Small intestine (tissue), 7 donors: ENCODE measurements at regions not wholly inside any gene's neighbourhood (a gene's known extent, or its start where the extent isn't known, plus 50 kb on each side); places are given as distances from the start of the nearest gene placed in this dataset.
A peak's percentile ranks its signal among the peaks of the same experiment; 100 is the strongest.

Experiments
- DNase-seq, 2 donors: peaks; one replicate each; pipeline versions ENCODE4 v3.0.0 to v3.0.0-alpha.2; 2013
- FAIRE-seq: peaks from 2 replicates; lab custom pipeline; 2012; peaks lifted over from hg19 to GRCh38; lab: Jason Lieb, UNC
- H3K27ac ChIP-seq, 3 donors: one replicate each; pipeline ENCODE4 v1.5.1; 2013; ENCODE audit warnings: low read length in 2 of 3, mild to moderate bottlenecking in 2 of 3, control low read depth in 1 of 3, inconsistent platforms in 1 of 3, low read depth in 1 of 3, moderate library complexity in 1 of 3
- H3K27me3 ChIP-seq, 3 donors: one replicate each; pipeline ENCODE4 v1.6.1; 2013; ENCODE audit warnings: low read length in 3 of 3, inconsistent platforms in 1 of 3; ENCODE audit not compliant: control insufficient read depth in 3 of 3, insufficient read depth in 3 of 3
- H3K36me3 ChIP-seq, 3 donors: one replicate each; pipeline ENCODE4 v1.6.1; 2013; ENCODE audit warnings: low read length in 3 of 3, inconsistent platforms in 1 of 3, low read depth in 1 of 3, mild to moderate bottlenecking in 1 of 3, moderate library complexity in 1 of 3; ENCODE audit not compliant: control insufficient read depth in 3 of 3, insufficient read depth in 2 of 3
- H3K4me1 ChIP-seq, 3 donors: one replicate each; pipeline ENCODE4 v1.6.1; 2013; ENCODE audit warnings: low read length in 2 of 3, inconsistent platforms in 1 of 3, low read depth in 1 of 3, mild to moderate bottlenecking in 1 of 3, moderate library complexity in 1 of 3; ENCODE audit not compliant: control insufficient read depth in 3 of 3, insufficient read depth in 2 of 3
- H3K4me3 ChIP-seq, 3 donors: one replicate each; pipeline ENCODE4 v1.5.1; 2013; ENCODE audit warnings: low read length in 3 of 3, control low read depth in 1 of 3, inconsistent platforms in 1 of 3, low read depth in 1 of 3, mild to moderate bottlenecking in 1 of 3, moderate library complexity in 1 of 3
- H3K9me3 ChIP-seq, 2 donors: one replicate each; pipeline ENCODE4 v1.6.1; 2013; ENCODE audit warnings: low read depth in 1 of 2, low read length in 1 of 2; ENCODE audit not compliant: control insufficient read depth in 2 of 2, insufficient read depth in 1 of 2
- WGBS, 3 donors: extraction: QIAGEN DNeasy Blood & Tissue Kit; methylation state at CpG; one replicate each; pipeline ENCODE4 v1.1.7; 2013; 5-methylcytosine and 5-hydroxymethylcytosine counted together
- donor health status: healthy with polysubstance abuse.
- donor health status: control.
- donor health status: control.
- donor health status: Bipolar disorder and iron deficiency.
- donor health status: healthy.

GRCh38 chr2:5482929-5483331 is 209.3 kb upstream of the SOX11 start:
- DNase-seq (peak in 1 of 2 donors; percentile 17), FAIRE-seq (no peak)
- Histone ChIP-seq H3K4me3 (no peak overlapping the region), H3K9me3 (peaks cover 0 to 6% of the 10 kb centered on the region in 2 donors), H3K4me1 (no peaks in the 10 kb centered on the region), H3K27ac (no peak overlapping the region), H3K27me3 (no peaks in the 10 kb centered on the region), H3K36me3 (no peaks in the 10 kb centered on the region)
- WGBS, 3 donors = 10 to 51% (median 33%) methylated on average over 6 of the region's 6 CpGs

GRCh38 chr2:5484868-5485267 is 207.3 kb upstream of the SOX11 start:
- no peaks in the 10 kb centered on the region for H3K27me3 ChIP-seq
- FAIRE-seq (no peak), DNase-seq (no peak)
- no peaks in the 10 kb centered on the region for H3K36me3 ChIP-seq
- H3K9me3 ChIP-seq = peaks cover 0 to 8% of the 10 kb centered on the region in 2 donors
- 65 to 85% (median 70%) methylated on average over 4 of the region's 4 CpGs for WGBS, 3 donors
- no peak overlapping the region for H3K4me3 ChIP-seq
- H3K27ac ChIP-seq = no peak overlapping the region
- H3K4me1 ChIP-seq = no peaks in the 10 kb centered on the region

- Histone ChIP-seq H3K4me1 (peaks cover 0 to 23% (median 0%) of the 10 kb centered on the region in 3 donors), H3K27ac (peak overlapping the region in 1 of 3 donors; percentile 81), H3K27me3 (no peaks in the 10 kb centered on the region), H3K9me3 (peaks cover 0 to 6% of the 10 kb centered on the region in 2 donors), H3K4me3 (no peak overlapping the region), H3K36me3 (no peaks in the 10 kb centered on the region)
- 15 to 62% (median 31%) methylated on average over 3 of the region's 3 CpGs for WGBS, 3 donors
- FAIRE-seq (no peak), DNase-seq (peak in 1 of 2 donors; percentile 82)
Measured at GRCh38 chr2:5491523-5491922, 200.7 kb upstream of the SOX11 start.

GRCh38 chr2:5493256-5493655 is 198.9 kb upstream of the SOX11 start:
- no peaks in the 10 kb centered on the region for H3K36me3 ChIP-seq
- no peaks in the 10 kb centered on the region for H3K27me3 ChIP-seq
- H3K27ac ChIP-seq = no peak overlapping the region
- H3K9me3 ChIP-seq = peaks cover 0 to 6% of the 10 kb centered on the region in 2 donors
- FAIRE-seq (no peak), DNase-seq (no peak)
- 92 to 95% (median 93%) methylated on average over 17 of the region's 17 CpGs for WGBS, 3 donors
- no peak overlapping the region for H3K4me3 ChIP-seq
- H3K4me1 ChIP-seq = peaks cover 0 to 24% (median 0%) of the 10 kb centered on the region in 3 donors

- Histone ChIP-seq H3K4me3 (no peak overlapping the region), H3K4me1 (peaks cover 0 to 24% (median 0%) of the 10 kb centered on the region in 3 donors), H3K27me3 (no peaks in the 10 kb centered on the region), H3K36me3 (no peaks in the 10 kb centered on the region), H3K9me3 (peaks cover 0 to 5% of the 10 kb centered on the region in 2 donors), H3K27ac (no peak overlapping the region)
- 81 to 88% (median 84%) methylated on average over 8 of the region's 8 CpGs for WGBS, 3 donors
- DNase-seq (no peak), FAIRE-seq (no peak)
Measured at GRCh38 chr2:5494212-5494611, 198.0 kb upstream of the SOX11 start.

GRCh38 chr2:5495586-5495985 is 196.6 kb upstream of the SOX11 start:
- FAIRE-seq = no peak
- WGBS, 3 donors = 32 to 49% (median 44%) methylated on average over 8 of the region's 8 CpGs
- DNase-seq = peak in 1 of 2 donors; percentile 38

GRCh38 chr2:5497874-5498273 is 194.3 kb upstream of the SOX11 start:
- WGBS, 3 donors = 69 to 82% (median 80%) methylated on average over 10 of the region's 10 CpGs

More at GRCh38 chr2:5495586-5495985, 196.6 kb upstream of the SOX11 start:
- no peaks in the 10 kb centered on the region for H3K27me3 ChIP-seq
- peaks cover 0 to 24% (median 0%) of the 10 kb centered on the region in 3 donors for H3K4me1 ChIP-seq
- H3K36me3 ChIP-seq = no peaks in the 10 kb centered on the region
- H3K4me3 ChIP-seq = peak overlapping the region in 1 of 3 donors; percentile 53
- peaks cover 0 to 5% of the 10 kb centered on the region in 2 donors for H3K9me3 ChIP-seq
- H3K27ac ChIP-seq = peak overlapping the region in 1 of 3 donors; percentile 67

GRCh38 chr2:5501807-5502206 is 190.4 kb upstream of the SOX11 start:
- Histone ChIP-seq H3K4me1 (no peaks in the 10 kb centered on the region), H3K36me3 (no peaks in the 10 kb centered on the region), H3K27ac (no peak overlapping the region), H3K27me3 (no peaks in the 10 kb centered on the region), H3K4me3 (no peak overlapping the region), H3K9me3 (peaks cover 0 to 3% of the 10 kb centered on the region in 2 donors)
- FAIRE-seq (no peak), DNase-seq (no peak)
- WGBS, 3 donors = 85 to 88% (median 86%) methylated on average over 1 of the region's 1 CpG

More at GRCh38 chr2:5497874-5498273, 194.3 kb upstream of the SOX11 start:
- DNase-seq (no peak), FAIRE-seq (no peak)
- H3K27ac ChIP-seq = no peak overlapping the region
- H3K4me3 ChIP-seq = no peak overlapping the region
- no peaks in the 10 kb centered on the region for H3K36me3 ChIP-seq
- no peaks in the 10 kb centered on the region for H3K27me3 ChIP-seq
- H3K4me1 ChIP-seq = peaks cover 0 to 11% (median 0%) of the 10 kb centered on the region in 3 donors
- H3K9me3 ChIP-seq = peaks cover 0 to 3% of the 10 kb centered on the region in 2 donors

GRCh38 chr2:5502385-5502784 is 189.8 kb upstream of the SOX11 start:
- H3K27ac ChIP-seq = no peak overlapping the region
- FAIRE-seq (no peak), DNase-seq (no peak)
- peaks cover 0 to 3% of the 10 kb centered on the region in 2 donors for H3K9me3 ChIP-seq
- no peak overlapping the region for H3K4me3 ChIP-seq
- 36 to 73% (median 52%) methylated on average over 3 of the region's 3 CpGs for WGBS, 3 donors
- no peaks in the 10 kb centered on the region for H3K36me3 ChIP-seq
- no peaks in the 10 kb centered on the region for H3K27me3 ChIP-seq
- H3K4me1 ChIP-seq = no peaks in the 10 kb centered on the region
